ENCODE measurements at regions not wholly inside any gene's neighbourhood (a gene's known extent, or its start where the extent isn't known, plus 50 kb on each side); places are given as distances from the start of the nearest gene placed in this dataset.

- TF ChIP-seq, protein P1, sequence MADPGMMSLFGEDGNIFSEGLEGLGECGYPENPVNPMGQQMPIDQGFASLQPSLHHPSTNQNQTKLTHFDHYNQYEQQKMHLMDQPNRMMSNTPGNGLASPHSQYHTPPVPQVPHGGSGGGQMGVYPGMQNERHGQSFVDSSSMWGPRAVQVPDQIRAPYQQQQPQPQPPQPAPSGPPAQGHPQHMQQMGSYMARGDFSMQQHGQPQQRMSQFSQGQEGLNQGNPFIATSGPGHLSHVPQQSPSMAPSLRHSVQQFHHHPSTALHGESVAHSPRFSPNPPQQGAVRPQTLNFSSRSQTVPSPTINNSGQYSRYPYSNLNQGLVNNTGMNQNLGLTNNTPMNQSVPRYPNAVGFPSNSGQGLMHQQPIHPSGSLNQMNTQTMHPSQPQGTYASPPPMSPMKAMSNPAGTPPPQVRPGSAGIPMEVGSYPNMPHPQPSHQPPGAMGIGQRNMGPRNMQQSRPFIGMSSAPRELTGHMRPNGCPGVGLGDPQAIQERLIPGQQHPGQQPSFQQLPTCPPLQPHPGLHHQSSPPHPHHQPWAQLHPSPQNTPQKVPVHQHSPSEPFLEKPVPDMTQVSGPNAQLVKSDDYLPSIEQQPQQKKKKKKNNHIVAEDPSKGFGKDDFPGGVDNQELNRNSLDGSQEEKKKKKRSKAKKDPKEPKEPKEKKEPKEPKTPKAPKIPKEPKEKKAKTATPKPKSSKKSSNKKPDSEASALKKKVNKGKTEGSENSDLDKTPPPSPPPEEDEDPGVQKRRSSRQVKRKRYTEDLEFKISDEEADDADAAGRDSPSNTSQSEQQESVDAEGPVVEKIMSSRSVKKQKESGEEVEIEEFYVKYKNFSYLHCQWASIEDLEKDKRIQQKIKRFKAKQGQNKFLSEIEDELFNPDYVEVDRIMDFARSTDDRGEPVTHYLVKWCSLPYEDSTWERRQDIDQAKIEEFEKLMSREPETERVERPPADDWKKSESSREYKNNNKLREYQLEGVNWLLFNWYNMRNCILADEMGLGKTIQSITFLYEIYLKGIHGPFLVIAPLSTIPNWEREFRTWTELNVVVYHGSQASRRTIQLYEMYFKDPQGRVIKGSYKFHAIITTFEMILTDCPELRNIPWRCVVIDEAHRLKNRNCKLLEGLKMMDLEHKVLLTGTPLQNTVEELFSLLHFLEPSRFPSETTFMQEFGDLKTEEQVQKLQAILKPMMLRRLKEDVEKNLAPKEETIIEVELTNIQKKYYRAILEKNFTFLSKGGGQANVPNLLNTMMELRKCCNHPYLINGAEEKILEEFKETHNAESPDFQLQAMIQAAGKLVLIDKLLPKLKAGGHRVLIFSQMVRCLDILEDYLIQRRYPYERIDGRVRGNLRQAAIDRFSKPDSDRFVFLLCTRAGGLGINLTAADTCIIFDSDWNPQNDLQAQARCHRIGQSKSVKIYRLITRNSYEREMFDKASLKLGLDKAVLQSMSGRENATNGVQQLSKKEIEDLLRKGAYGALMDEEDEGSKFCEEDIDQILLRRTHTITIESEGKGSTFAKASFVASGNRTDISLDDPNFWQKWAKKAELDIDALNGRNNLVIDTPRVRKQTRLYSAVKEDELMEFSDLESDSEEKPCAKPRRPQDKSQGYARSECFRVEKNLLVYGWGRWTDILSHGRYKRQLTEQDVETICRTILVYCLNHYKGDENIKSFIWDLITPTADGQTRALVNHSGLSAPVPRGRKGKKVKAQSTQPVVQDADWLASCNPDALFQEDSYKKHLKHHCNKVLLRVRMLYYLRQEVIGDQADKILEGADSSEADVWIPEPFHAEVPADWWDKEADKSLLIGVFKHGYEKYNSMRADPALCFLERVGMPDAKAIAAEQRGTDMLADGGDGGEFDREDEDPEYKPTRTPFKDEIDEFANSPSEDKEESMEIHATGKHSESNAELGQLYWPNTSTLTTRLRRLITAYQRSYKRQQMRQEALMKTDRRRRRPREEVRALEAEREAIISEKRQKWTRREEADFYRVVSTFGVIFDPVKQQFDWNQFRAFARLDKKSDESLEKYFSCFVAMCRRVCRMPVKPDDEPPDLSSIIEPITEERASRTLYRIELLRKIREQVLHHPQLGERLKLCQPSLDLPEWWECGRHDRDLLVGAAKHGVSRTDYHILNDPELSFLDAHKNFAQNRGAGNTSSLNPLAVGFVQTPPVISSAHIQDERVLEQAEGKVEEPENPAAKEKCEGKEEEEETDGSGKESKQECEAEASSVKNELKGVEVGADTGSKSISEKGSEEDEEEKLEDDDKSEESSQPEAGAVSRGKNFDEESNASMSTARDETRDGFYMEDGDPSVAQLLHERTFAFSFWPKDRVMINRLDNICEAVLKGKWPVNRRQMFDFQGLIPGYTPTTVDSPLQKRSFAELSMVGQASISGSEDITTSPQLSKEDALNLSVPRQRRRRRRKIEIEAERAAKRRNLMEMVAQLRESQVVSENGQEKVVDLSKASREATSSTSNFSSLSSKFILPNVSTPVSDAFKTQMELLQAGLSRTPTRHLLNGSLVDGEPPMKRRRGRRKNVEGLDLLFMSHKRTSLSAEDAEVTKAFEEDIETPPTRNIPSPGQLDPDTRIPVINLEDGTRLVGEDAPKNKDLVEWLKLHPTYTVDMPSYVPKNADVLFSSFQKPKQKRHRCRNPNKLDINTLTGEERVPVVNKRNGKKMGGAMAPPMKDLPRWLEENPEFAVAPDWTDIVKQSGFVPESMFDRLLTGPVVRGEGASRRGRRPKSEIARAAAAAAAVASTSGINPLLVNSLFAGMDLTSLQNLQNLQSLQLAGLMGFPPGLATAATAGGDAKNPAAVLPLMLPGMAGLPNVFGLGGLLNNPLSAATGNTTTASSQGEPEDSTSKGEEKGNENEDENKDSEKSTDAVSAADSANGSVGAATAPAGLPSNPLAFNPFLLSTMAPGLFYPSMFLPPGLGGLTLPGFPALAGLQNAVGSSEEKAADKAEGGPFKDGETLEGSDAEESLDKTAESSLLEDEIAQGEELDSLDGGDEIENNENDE (IDR thresholded peaks at IDR 0.05; ENCODE audit: insufficient replicate concordance, low read length), result no peak
- TF ChIP-seq CTBP2 (IDR thresholded peaks at IDR 0.05; ENCODE audit: borderline replicate concordance, insufficient read depth, insufficient read length, low read length) (no peak), RNF2 (IDR thresholded peaks at IDR 0.05; ENCODE audit: borderline replicate concordance, low read depth, low read length, missing control alignments, poor library complexity, severe bottlenecking) (no peak), EP300 (IDR thresholded peaks at IDR 0.05; ENCODE audit: borderline replicate concordance in 1 of 2, low read depth in 2 of 2, low read length in 2 of 2) (no peak), SIX5 (IDR thresholded peaks at IDR 0.05; ENCODE audit: low read depth, low read length) (no peak), RBBP5 (IDR thresholded peaks at IDR 0.05; ENCODE audit: borderline replicate concordance, low read depth, low read length) (no peak), TAF7 (optimal IDR thresholded peaks at IDR 0.05; ENCODE audit: borderline replicate concordance, low read depth, low read length) (no peak), JUND (IDR thresholded peaks at IDR 0.05; ENCODE audit: low read length) (no peak)
Measured at GRCh38 chr10:88116971-88117626, 253.7 kb downstream of the PTEN start (continued).

Data from H1 (cell line).